OCI-LY3 (cell line): ENCODE measurements at regions not wholly inside any gene's neighbourhood (a gene's known extent, or its start where the extent isn't known, plus 50 kb on each side); places are given as distances from the start of the nearest gene placed in this dataset.

Experiments used
- EZH2phosphoT487 ChIP-seq: fragments of 200-600 bp; shearing (Covaris generic); IDR thresholded peaks from 2 replicates; pipeline ENCODE4 v1.6.1; 2018; ENCODE audit warnings: antibody characterized with exemption, mixed run types, low read depth
- TF ChIP-seq, protein P1 (sequence below): fragments of 200-600, 300-600 bp; sonication (generic); IDR thresholded peaks from 2 replicates; pipeline ENCODE4 v1.5.1; 2014; ENCODE audit warnings: antibody characterized with exemption, low read length, low read depth

- TF ChIP-seq, protein P1, sequence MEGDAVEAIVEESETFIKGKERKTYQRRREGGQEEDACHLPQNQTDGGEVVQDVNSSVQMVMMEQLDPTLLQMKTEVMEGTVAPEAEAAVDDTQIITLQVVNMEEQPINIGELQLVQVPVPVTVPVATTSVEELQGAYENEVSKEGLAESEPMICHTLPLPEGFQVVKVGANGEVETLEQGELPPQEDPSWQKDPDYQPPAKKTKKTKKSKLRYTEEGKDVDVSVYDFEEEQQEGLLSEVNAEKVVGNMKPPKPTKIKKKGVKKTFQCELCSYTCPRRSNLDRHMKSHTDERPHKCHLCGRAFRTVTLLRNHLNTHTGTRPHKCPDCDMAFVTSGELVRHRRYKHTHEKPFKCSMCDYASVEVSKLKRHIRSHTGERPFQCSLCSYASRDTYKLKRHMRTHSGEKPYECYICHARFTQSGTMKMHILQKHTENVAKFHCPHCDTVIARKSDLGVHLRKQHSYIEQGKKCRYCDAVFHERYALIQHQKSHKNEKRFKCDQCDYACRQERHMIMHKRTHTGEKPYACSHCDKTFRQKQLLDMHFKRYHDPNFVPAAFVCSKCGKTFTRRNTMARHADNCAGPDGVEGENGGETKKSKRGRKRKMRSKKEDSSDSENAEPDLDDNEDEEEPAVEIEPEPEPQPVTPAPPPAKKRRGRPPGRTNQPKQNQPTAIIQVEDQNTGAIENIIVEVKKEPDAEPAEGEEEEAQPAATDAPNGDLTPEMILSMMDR = no peak
- TF ChIP-seq EZH2phosphoT487 = no peak
These were observed 426.5 kb downstream of the RPS24 start for GRCh38 chr10:78460204-78460603.
